Esophagus squamous epithelium (tissue), 5 donors: ENCODE measurements at regions not wholly inside any gene's neighbourhood (a gene's known extent, or its start where the extent isn't known, plus 50 kb on each side); places are given as distances from the start of the nearest gene placed in this dataset.

ENCODE experiments used
- DNase-seq: peaks from one replicate; lab custom pipeline; 2025; lab: John Stamatoyannopoulos, UW
- H3K27ac ChIP-seq, 4 donors: fragments of 200-600 bp; sonication (generic); one replicate each; pipeline ENCODE4 v1.5.1; 2016 to 2019; ENCODE audit warnings: mild to moderate bottlenecking in 1 of 4
- H3K27me3 ChIP-seq, 4 donors: fragments of 200-600 bp; sonication (generic); 1 replicate in 3 of 4; 2 replicates in 1 of 4; pipeline versions ENCODE4 v1.5.1 to v1.6.0; 2017 to 2021; ENCODE audit warnings: antibody characterized with exemption in 1 of 4
- H3K36me3 ChIP-seq, 3 donors: fragments of 200-600 bp; sonication (generic); one replicate each; pipeline ENCODE4 v1.5.1; 2016 to 2019
- H3K4me1 ChIP-seq, 3 donors: fragments of 200-600 bp; sonication (generic); one replicate each; pipeline ENCODE4 v1.5.1; 2017 to 2019
- H3K4me3 ChIP-seq, 4 donors: fragments of 200-600 bp; sonication (generic); 1 replicate in 3 of 4; 2 replicates in 1 of 4; pipeline ENCODE4 v1.5.1; 2016 to 2019; ENCODE audit warnings: mild to moderate bottlenecking in 2 of 4, moderate library complexity in 1 of 4
- H3K9me3 ChIP-seq, 3 donors: fragments of 200-600 bp; sonication (generic); one replicate each; pipeline ENCODE4 v1.5.1; 2016 to 2019
- POLR2A ChIP-seq, 4 donors: fragments of 450-650 bp; IDR thresholded peaks; one replicate each; pipeline ENCODE4 v1.6.1; 2017; ENCODE audit warnings: antibody characterized with exemption in 4 of 4, mild to moderate bottlenecking in 4 of 4, moderate library complexity in 3 of 4
- WGBS, 2 donors: methylation state at CpG; one replicate each; pipeline ENCODE4 v1.1.5; 2018; 5-methylcytosine and 5-hydroxymethylcytosine counted together
- intact Hi-C: fragments of 100-400 bp; cut with DNase I; formaldehyde crosslinking; loops from one replicate; pipeline ENCODE4 v1.15.0; 2022
- TF ChIP-seq, protein P1 (sequence below), 6 experiments: fragments of 450-650 bp in 4 of 6; fragments of 200-600 bp in 2 of 6; sonication (generic) in 2 of 6; IDR thresholded peaks; one replicate each; pipeline ENCODE4 v1.5.1; 2016 to 2019; ENCODE audit warnings: antibody characterized with exemption in 6 of 6, mild to moderate bottlenecking in 4 of 6, moderate library complexity in 4 of 6
- donor health status: DM: yes; HTN: yes; CAD: no.

DNA sequence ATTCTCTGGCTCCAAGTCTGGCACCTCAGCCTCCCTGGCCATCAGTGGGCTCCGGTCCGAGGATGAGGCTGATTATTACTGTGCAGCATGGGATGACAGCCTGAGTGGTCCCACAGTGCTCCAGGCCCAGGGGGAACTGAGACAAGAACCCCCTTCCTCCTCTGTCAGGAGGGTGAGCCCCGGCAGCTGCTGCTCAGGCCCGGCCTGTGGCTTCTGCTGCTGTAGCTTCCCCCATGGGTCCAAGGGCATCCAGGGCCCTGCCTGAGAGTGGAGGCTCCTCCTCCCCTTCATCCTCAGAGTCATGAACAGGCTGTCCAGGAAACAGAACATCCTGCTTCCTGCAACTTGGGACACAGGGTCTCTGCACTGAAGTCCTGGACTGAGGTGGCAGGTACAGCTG is 113.6 kb downstream of the VPREB1 start:
- peaks cover 0 to 57% (median 0%) of the 10 kb centered on the region in 4 donors for H3K27me3 ChIP-seq
- no peaks in the 10 kb centered on the region for H3K9me3 ChIP-seq
- TF ChIP-seq POLR2A (IDR thresholded peaks at IDR 0.05): no peak
- TF ChIP-seq, protein P1, sequence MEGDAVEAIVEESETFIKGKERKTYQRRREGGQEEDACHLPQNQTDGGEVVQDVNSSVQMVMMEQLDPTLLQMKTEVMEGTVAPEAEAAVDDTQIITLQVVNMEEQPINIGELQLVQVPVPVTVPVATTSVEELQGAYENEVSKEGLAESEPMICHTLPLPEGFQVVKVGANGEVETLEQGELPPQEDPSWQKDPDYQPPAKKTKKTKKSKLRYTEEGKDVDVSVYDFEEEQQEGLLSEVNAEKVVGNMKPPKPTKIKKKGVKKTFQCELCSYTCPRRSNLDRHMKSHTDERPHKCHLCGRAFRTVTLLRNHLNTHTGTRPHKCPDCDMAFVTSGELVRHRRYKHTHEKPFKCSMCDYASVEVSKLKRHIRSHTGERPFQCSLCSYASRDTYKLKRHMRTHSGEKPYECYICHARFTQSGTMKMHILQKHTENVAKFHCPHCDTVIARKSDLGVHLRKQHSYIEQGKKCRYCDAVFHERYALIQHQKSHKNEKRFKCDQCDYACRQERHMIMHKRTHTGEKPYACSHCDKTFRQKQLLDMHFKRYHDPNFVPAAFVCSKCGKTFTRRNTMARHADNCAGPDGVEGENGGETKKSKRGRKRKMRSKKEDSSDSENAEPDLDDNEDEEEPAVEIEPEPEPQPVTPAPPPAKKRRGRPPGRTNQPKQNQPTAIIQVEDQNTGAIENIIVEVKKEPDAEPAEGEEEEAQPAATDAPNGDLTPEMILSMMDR (IDR thresholded peaks at IDR 0.05): no peak
- no CpG with 5 or more reads among the region's 4 CpGs for WGBS, 2 donors
- no peak overlapping the region for H3K4me3 ChIP-seq
- no peaks in the 10 kb centered on the region for H3K36me3 ChIP-seq
- H3K27ac ChIP-seq: no peak overlapping the region
- intact Hi-C loops: no loop called here
- DNase-seq: no peak
- no peaks in the 10 kb centered on the region for H3K4me1 ChIP-seq

DNA sequence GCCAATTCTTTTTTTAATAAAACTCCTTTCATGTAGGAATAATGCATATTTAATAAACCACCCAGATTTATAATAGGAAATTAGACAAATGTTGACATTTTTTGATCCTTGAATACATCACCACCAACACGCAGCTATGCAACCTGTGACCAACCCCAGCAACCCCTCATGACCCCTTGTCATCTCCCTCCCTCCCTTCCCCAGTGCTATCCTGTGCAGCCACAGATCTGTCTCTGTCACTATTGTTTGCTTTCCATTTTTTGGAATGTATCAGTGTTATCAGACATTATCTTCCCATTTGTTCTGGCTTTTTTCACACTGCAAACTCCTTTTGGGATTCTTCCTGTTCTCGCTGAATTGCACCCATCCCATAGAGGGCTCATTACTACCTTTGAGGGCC is 114.1 kb downstream of the VPREB1 start:
- H3K9me3 ChIP-seq: no peaks in the 10 kb centered on the region
- TF ChIP-seq, protein P1 (IDR thresholded peaks at IDR 0.05): no peak
- no peak for TF ChIP-seq POLR2A (IDR thresholded peaks at IDR 0.05)
- H3K27me3 ChIP-seq: peaks cover 0 to 61% (median 0%) of the 10 kb centered on the region in 4 donors
- no peak for DNase-seq
- H3K27ac ChIP-seq: no peak overlapping the region
- no peaks in the 10 kb centered on the region for H3K4me1 ChIP-seq
- WGBS, 2 donors: 41 to 54% methylated on average over 2 of the region's 2 CpGs
- intact Hi-C loops: no loop called here
- H3K36me3 ChIP-seq: no peaks in the 10 kb centered on the region
- no peak overlapping the region for H3K4me3 ChIP-seq

DNA sequence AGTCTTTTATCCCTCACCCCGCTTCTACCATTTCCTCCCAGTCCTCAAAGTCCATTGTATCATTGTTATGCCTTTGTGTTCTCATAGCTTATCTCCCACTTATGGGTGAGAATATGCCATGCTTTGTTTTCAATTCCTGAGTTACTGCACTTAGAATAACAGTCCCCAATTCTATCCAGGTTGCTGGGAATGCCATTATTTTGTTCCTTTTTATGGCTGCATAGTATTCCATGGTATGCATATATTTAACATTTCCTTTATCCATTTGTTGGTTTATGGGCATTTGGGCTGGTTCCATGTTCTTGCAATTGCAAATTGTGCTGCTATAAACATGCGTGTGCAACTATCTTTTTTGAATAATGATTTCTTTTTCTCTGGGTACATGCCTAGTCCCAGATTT is 114.9 kb downstream of the VPREB1 start:
- Histone ChIP-seq H3K27me3 (peaks cover 0 to 62% (median 0%) of the 10 kb centered on the region in 4 donors), H3K4me1 (no peaks in the 10 kb centered on the region), H3K9me3 (no peaks in the 10 kb centered on the region), H3K27ac (no peak overlapping the region), H3K36me3 (no peaks in the 10 kb centered on the region), H3K4me3 (no peak overlapping the region)
- no peak for DNase-seq
- WGBS, 2 donors: 86% methylated on average over 2 of the region's 2 CpGs
- TF ChIP-seq, protein P1 (IDR thresholded peaks at IDR 0.05): no peak
- TF ChIP-seq POLR2A (IDR thresholded peaks at IDR 0.05): no peak
- intact Hi-C loops: no loop called here

DNA sequence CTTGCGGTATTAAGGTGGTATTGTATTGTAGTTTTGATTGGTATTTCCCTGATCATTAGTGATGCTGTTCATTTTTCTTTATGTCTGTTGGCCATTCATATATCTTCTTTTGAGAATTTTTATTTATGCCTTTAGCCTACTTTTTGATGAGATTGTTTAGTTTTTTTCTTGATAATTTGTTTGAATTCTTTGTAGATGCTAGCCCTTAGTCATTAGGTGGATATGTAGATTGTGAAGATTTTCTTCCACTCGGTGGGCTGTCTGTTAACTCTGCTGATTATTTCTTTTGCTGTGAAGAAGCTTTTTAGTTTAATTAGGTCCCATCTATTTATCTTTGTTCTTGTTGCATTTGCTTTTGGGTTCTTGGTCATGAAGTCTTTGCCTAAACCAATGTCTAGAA is 115.4 kb downstream of the VPREB1 start:
- Histone ChIP-seq H3K4me3 (no peak overlapping the region), H3K27me3 (peaks cover 0 to 62% (median 0%) of the 10 kb centered on the region in 4 donors), H3K36me3 (no peaks in the 10 kb centered on the region), H3K27ac (no peak overlapping the region), H3K9me3 (no peaks in the 10 kb centered on the region), H3K4me1 (no peaks in the 10 kb centered on the region)
- DNase-seq: no peak
- intact Hi-C loops: no loop called here
- 81 to 87% methylated on average over 2 of the region's 2 CpGs for WGBS, 2 donors
- no peak for TF ChIP-seq POLR2A (IDR thresholded peaks at IDR 0.05)
- TF ChIP-seq, protein P1 (IDR thresholded peaks at IDR 0.05): no peak

DNA sequence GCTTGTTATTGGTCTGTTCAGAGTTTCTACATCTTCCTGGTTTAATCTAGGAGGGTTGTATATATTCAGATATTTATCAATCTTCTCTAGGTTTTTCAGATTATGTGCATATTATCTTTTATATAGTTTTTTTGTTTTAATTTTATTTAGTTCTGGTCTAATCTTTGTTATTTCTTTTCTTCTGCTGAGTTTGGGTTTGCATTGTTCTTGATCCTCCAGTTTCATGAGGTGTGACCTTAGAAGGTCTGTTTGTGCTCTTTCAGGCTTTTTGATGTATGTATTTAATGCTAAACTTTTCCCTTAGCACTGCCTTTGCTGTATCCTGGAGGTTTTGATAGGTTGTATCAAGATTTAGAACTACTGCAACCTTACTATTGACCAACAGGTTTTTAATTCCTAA is 117.7 kb downstream of the VPREB1 start:
- no peaks in the 10 kb centered on the region for H3K4me1 ChIP-seq
- H3K27ac ChIP-seq: no peak overlapping the region
- no peak for DNase-seq
- TF ChIP-seq, protein P1 (IDR thresholded peaks at IDR 0.05): no peak
- no peak for TF ChIP-seq POLR2A (IDR thresholded peaks at IDR 0.05)
- no peak overlapping the region for H3K4me3 ChIP-seq
- intact Hi-C loops: no loop called here
- no peaks in the 10 kb centered on the region for H3K36me3 ChIP-seq
- H3K9me3 ChIP-seq: no peaks in the 10 kb centered on the region
- H3K27me3 ChIP-seq: peaks cover 0 to 55% (median 0%) of the 10 kb centered on the region in 4 donors
